Activated naive CD8-positive, alpha-beta T cell treated with anti-CD3 and anti-CD28 coated beads, Interleukin-2, amount 50 U/mL, for 24 hours (primary cell): ENCODE measurements at regions not wholly inside any gene's neighbourhood (a gene's known extent, or its start where the extent isn't known, plus 50 kb on each side); places are given as distances from the start of the nearest gene placed in this dataset.

Experiments
- ATAC-seq: fragments of 150-1000 bp; cut with Tn5 transposase; one replicate; pipeline ENCODE4 v1.10.0; 2021
- DNase-seq: peaks from one replicate; pipeline ENCODE4 v3.0.0; 2021
- H3K27ac Mint-ChIP-seq: one replicate; pipeline ENCODE4 v1.8.0; 2021; ENCODE audit warnings: mild to moderate bottlenecking, mixed read lengths
- H3K27me3 Mint-ChIP-seq: one replicate; pipeline ENCODE4 v1.8.0; 2021; ENCODE audit warnings: mixed read lengths
- H3K36me3 Mint-ChIP-seq: one replicate; pipeline ENCODE4 v1.8.0; 2021; ENCODE audit warnings: low read depth, mixed read lengths
- H3K4me1 Mint-ChIP-seq: one replicate; pipeline ENCODE4 v1.8.0; 2021; ENCODE audit warnings: mixed read lengths
- H3K4me3 Mint-ChIP-seq: one replicate; pipeline ENCODE4 v1.8.0; 2021; ENCODE audit warnings: mild to moderate bottlenecking, moderate library complexity, mixed read lengths
- H3K9me3 Mint-ChIP-seq: one replicate; pipeline ENCODE4 v1.8.0; 2021; ENCODE audit warnings: mixed read lengths

DNA sequence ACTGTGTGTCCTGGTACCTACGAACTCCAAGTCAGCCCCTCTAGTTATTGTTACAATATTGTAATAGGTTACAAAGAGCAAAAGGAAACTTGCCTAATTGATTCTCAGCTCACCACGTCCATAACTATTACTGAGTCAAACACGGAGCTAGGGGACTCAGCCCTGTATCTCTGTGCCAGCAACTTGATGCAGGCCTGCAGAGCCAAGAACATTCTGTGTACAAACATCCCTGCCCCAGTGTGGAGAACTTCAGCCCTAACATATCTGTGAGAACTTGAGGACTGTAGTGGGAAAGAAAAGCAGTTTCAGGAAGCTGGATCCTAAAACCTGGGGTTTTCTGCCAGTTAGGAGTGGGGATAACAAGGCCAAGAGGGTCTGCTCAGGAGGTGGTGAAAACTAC, 114.9 kb upstream of the PRSS58 start:
- DNase-seq = no peak
- Mint-ChIP-seq H3K4me1 (peaks cover 3% of the 10 kb centered on the region), H3K4me3 (no peak overlapping the region), H3K27ac (no peak overlapping the region), H3K9me3 (peaks cover 9% of the 10 kb centered on the region), H3K36me3 (no peaks in the 10 kb centered on the region), H3K27me3 (peaks cover 3% of the 10 kb centered on the region)
- ATAC-seq = no peak

GRCh38 chr7:142371586-142372377, 113.9 kb upstream of the PRSS58 start:
- H3K4me1 Mint-ChIP-seq = peaks cover 3% of the 10 kb centered on the region
- DNase-seq (no peak), ATAC-seq (no peak)
- H3K27me3 Mint-ChIP-seq = peaks cover 3% of the 10 kb centered on the region
- peaks cover 9% of the 10 kb centered on the region for H3K9me3 Mint-ChIP-seq
- H3K27ac Mint-ChIP-seq = no peak overlapping the region
- no peaks in the 10 kb centered on the region for H3K36me3 Mint-ChIP-seq
- H3K4me3 Mint-ChIP-seq = no peak overlapping the region

- Mint-ChIP-seq H3K4me1 (peaks cover 13% of the 10 kb centered on the region), H3K4me3 (no peak overlapping the region), H3K36me3 (no peaks in the 10 kb centered on the region), H3K27ac (no peak overlapping the region), H3K27me3 (peaks cover 6% of the 10 kb centered on the region), H3K9me3 (peaks cover 9% of the 10 kb centered on the region)
- DNase-seq (no peak), ATAC-seq (no peak)
These were observed 107.6 kb upstream of the PRSS58 start for GRCh38 chr7:142365410-142365842.

- no peak for DNase-seq
- ATAC-seq = no peak
- Mint-ChIP-seq H3K27me3 (peaks cover 6% of the 10 kb centered on the region), H3K4me1 (peaks cover 13% of the 10 kb centered on the region), H3K36me3 (no peaks in the 10 kb centered on the region), H3K9me3 (peaks cover 9% of the 10 kb centered on the region), H3K27ac (no peak overlapping the region), H3K4me3 (no peak overlapping the region)
These were observed 106.7 kb upstream of the PRSS58 start for GRCh38 chr7:142364551-142364950.

- no peaks in the 10 kb centered on the region for H3K36me3 Mint-ChIP-seq
- DNase-seq (no peak), ATAC-seq (peak; percentile 38)
- no peak overlapping the region for H3K27ac Mint-ChIP-seq
- H3K4me3 Mint-ChIP-seq = no peak overlapping the region
- H3K27me3 Mint-ChIP-seq = peaks cover 6% of the 10 kb centered on the region
- no peaks in the 10 kb centered on the region for H3K9me3 Mint-ChIP-seq
- H3K4me1 Mint-ChIP-seq = peaks cover 19% of the 10 kb centered on the region
These were observed 104.5 kb upstream of the PRSS58 start for GRCh38 chr7:142362349-142362748.

GRCh38 chr7:142359694-142360279, 101.9 kb upstream of the PRSS58 start:
- no peak overlapping the region for H3K27ac Mint-ChIP-seq
- H3K36me3 Mint-ChIP-seq = no peaks in the 10 kb centered on the region
- peaks cover 21% of the 10 kb centered on the region for H3K4me1 Mint-ChIP-seq
- H3K27me3 Mint-ChIP-seq = peaks cover 6% of the 10 kb centered on the region
- ATAC-seq (no peak), DNase-seq (no peak)
- H3K9me3 Mint-ChIP-seq = no peaks in the 10 kb centered on the region
- H3K4me3 Mint-ChIP-seq = no peak overlapping the region

DNA sequence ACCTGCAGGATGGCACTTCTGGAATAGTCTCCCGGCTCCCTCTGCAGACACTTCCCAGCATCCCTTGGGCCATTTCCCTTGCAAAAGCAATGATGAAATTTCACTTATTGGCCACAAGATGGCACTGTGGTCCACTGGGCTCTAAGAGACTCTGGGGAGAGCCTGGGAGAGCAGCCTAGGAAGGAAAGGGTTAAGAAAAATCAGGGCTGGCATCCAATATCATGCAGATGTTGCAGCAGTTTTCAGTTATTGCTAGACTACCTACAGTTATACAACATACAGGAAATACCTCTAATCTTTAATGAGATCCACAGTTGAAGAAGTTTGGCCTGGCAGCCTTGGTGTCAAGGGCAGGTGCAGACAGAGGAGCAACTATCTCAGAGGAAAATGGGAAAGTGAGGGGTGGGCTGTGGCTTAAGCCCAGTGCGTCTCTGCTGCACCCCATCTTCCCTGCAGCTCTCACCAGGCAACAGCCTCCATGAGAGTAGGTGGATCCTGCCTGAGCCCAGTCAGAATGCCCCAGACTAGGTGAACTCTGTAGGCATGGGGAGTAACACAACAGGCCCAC, 100.2 kb upstream of the PRSS58 start:
- peaks cover 31% of the 10 kb centered on the region for H3K4me1 Mint-ChIP-seq
- ATAC-seq (peak; percentile 75), DNase-seq (peak; percentile 20)
- no peak overlapping the region for H3K27ac Mint-ChIP-seq
- no peak overlapping the region for H3K4me3 Mint-ChIP-seq
- no peaks in the 10 kb centered on the region for H3K36me3 Mint-ChIP-seq
- H3K27me3 Mint-ChIP-seq = no peaks in the 10 kb centered on the region
- no peaks in the 10 kb centered on the region for H3K9me3 Mint-ChIP-seq

DNA sequence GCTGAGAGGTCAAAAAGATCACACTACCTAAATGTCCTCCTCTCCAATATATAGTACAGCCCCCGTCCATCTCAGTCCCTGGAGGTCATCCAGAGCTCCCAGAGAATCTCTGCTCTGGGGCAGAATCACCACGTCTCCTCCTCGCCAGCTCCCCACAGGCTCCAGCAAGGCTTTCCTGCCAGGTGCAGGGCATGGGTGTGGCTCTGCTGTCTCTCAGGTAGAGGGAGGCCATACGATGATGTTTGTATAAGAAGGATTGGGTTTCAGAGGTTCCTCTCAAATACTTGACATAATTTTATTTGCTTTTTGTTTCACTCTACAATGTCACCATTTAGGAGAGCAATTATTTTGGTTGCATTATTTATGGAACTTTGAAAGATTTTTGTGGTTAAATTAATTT, 98.3 kb upstream of the PRSS58 start:
- DNase-seq (no peak), ATAC-seq (no peak)
- Mint-ChIP-seq H3K27me3 (peaks cover 3% of the 10 kb centered on the region), H3K4me3 (no peak overlapping the region), H3K36me3 (no peaks in the 10 kb centered on the region), H3K4me1 (peaks cover 27% of the 10 kb centered on the region), H3K9me3 (no peaks in the 10 kb centered on the region), H3K27ac (no peak overlapping the region)

- no peak for DNase-seq
- peaks cover 27% of the 10 kb centered on the region for H3K4me1 Mint-ChIP-seq
- H3K27me3 Mint-ChIP-seq = peaks cover 3% of the 10 kb centered on the region
- no peak for ATAC-seq
- H3K27ac Mint-ChIP-seq = no peak overlapping the region
- no peak overlapping the region for H3K4me3 Mint-ChIP-seq
- H3K9me3 Mint-ChIP-seq = no peaks in the 10 kb centered on the region
- H3K36me3 Mint-ChIP-seq = no peaks in the 10 kb centered on the region
These were observed 97.5 kb upstream of the PRSS58 start for GRCh38 chr7:142355328-142355727.

GRCh38 chr7:142353147-142354060, 95.5 kb upstream of the PRSS58 start:
- Mint-ChIP-seq H3K27me3 (peaks cover 3% of the 10 kb centered on the region), H3K36me3 (no peaks in the 10 kb centered on the region), H3K9me3 (no peaks in the 10 kb centered on the region), H3K4me3 (peak overlapping the region; percentile 75), H3K4me1 (peaks cover 27% of the 10 kb centered on the region), H3K27ac (peak overlapping the region; percentile 75)
- DNase-seq (no peak), ATAC-seq (no peak)

DNA sequence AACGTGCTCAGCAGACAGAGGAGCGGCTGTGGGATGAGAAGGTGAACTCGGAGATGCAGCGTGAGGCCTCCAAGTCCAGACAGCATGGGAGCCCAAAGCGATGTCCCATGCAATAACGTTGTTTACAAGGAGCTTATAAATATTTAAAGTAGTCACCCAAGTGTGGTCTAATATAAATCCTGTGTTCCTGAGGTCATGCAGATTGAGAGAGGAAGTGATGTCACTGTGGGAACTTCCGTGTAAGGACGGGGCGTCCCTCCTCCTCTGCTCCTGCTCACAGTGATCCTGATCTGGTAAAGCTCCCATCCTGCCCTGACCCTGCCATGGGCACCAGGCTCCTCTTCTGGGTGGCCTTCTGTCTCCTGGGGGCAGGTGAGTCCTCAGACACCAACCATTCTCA, 94.7 kb upstream of the PRSS58 start:
- ATAC-seq = peak; percentile 55
- H3K4me1 Mint-ChIP-seq = peaks cover 21% of the 10 kb centered on the region
- peak overlapping the region; percentile 75 for H3K27ac Mint-ChIP-seq
- H3K9me3 Mint-ChIP-seq = no peaks in the 10 kb centered on the region
- no peak for DNase-seq
- peak overlapping the region; percentile 75 for H3K4me3 Mint-ChIP-seq
- H3K36me3 Mint-ChIP-seq = no peaks in the 10 kb centered on the region
- peaks cover 3% of the 10 kb centered on the region for H3K27me3 Mint-ChIP-seq

GRCh38 chr7:142351145-142351544, 93.3 kb upstream of the PRSS58 start:
- Mint-ChIP-seq H3K9me3 (no peaks in the 10 kb centered on the region), H3K4me1 (peaks cover 21% of the 10 kb centered on the region), H3K27ac (no peak overlapping the region), H3K27me3 (peaks cover 3% of the 10 kb centered on the region), H3K36me3 (no peaks in the 10 kb centered on the region), H3K4me3 (no peak overlapping the region)
- no peak for ATAC-seq
- DNase-seq = no peak

DNA sequence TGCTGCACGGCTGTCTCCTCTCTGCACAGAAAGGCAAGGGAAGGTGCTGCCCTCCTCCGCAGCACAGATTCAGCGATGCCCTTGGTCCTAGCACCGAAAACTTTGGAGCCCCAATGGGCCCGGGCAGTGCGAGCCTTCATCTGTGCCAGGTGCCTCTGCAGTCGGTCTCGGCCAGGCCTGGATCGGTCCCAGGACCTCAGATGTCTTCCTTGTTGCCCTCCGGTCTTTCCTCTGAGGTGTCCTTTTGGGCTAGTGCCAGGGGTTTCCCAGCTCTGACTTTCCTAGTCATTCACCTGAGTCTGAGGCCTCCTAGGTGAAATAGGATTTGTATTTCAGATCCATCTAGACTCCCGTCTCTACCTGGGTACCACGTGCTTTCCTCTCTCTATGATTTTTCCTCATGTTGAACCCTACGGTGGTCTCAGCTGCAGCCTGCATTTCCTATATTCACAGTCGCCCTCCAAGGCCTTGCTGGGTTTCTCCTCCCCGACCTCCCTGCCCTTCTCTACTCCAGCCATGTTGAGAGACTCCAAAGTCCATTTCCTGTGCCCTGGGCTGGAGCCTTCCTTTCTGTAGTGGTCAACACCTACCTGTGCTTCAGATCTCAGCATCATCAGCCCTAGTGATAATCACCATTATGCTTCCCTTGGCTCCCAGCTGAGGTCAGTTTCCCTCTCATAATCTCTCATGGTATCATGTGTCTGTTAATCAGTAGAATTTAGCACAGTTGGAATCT, 92.0 kb upstream of the PRSS58 start:
- no peak overlapping the region for H3K27ac Mint-ChIP-seq
- peaks cover 26% of the 10 kb centered on the region for H3K4me1 Mint-ChIP-seq
- no peaks in the 10 kb centered on the region for H3K36me3 Mint-ChIP-seq
- no peak for DNase-seq
- no peak overlapping the region for H3K4me3 Mint-ChIP-seq
- H3K27me3 Mint-ChIP-seq = peaks cover 3% of the 10 kb centered on the region
- ATAC-seq = no peak
- no peaks in the 10 kb centered on the region for H3K9me3 Mint-ChIP-seq

GRCh38 chr7:142348921-142349405, 91.1 kb upstream of the PRSS58 start:
- Mint-ChIP-seq H3K27me3 (peaks cover 3% of the 10 kb centered on the region), H3K4me1 (peaks cover 21% of the 10 kb centered on the region), H3K4me3 (no peak overlapping the region), H3K27ac (no peak overlapping the region), H3K36me3 (no peaks in the 10 kb centered on the region), H3K9me3 (no peaks in the 10 kb centered on the region)
- ATAC-seq (no peak), DNase-seq (no peak)
